Naive thymus-derived CD4-positive, alpha-beta T cell (primary cell): ENCODE measurements at regions not wholly inside any gene's neighbourhood (a gene's known extent, or its start where the extent isn't known, plus 50 kb on each side); places are given as distances from the start of the nearest gene placed in this dataset.

Source experiments
- ATAC-seq: fragments of 150-1000 bp; cut with Tn5 transposase; 2 replicates; pipeline ENCODE4 v1.10.0; 2021; ENCODE audit warnings: mild to moderate bottlenecking, moderate library complexity
- CTCF ChIA-PET: fragments of 350-600 bp; sonication (Branson Sonifier 250); formaldehyde crosslinking; loops from one replicate; lab custom pipeline; 2021; ENCODE audit warnings: antibody characterized with exemption; lab: Charles Lee
- POLR2A ChIA-PET: fragments of 350-600 bp; sonication (Branson Sonifier 250); formaldehyde crosslinking; loops from one replicate; lab custom pipeline; 2021; ENCODE audit warnings: antibody characterized with exemption, inconsistent platforms; lab: Charles Lee
- DNase-seq, 9 donors: peaks; one replicate each; pipeline versions ENCODE4 v3.0.0 to v3.0.0-alpha.2; 2020 to 2022; ENCODE audit warnings: mixed read lengths in 1 of 9
- H3K27ac ChIP-seq: one replicate; pipeline ENCODE4 v1.7.0; 2013; ENCODE audit warnings: mild to moderate bottlenecking, low read depth, low read length, moderate library complexity
- H3K27me3 ChIP-seq, 2 donors: one replicate each; pipeline ENCODE4 v1.7.0; 2013; ENCODE audit warnings: low read length in 2 of 2, mild to moderate bottlenecking in 2 of 2, moderate library complexity in 2 of 2; ENCODE audit not compliant: control insufficient read depth in 2 of 2, insufficient read depth in 2 of 2
- H3K36me3 ChIP-seq, 3 experiments: 1 replicate in 2 of 3; 2 replicates in 1 of 3; pipeline ENCODE4 v1.7.0; 2013; ENCODE audit warnings: low read length in 3 of 3, mild to moderate bottlenecking in 3 of 3, moderate library complexity in 1 of 3; ENCODE audit not compliant: insufficient read depth in 3 of 3, control insufficient read depth in 2 of 3
- H3K4me1 ChIP-seq, 2 donors: one replicate each; pipeline ENCODE4 v1.7.0; 2013; ENCODE audit warnings: low read length in 2 of 2, mild to moderate bottlenecking in 2 of 2, moderate library complexity in 1 of 2; ENCODE audit not compliant: control insufficient read depth in 2 of 2, insufficient read depth in 2 of 2
- H3K4me3 ChIP-seq: 2 replicates; pipeline ENCODE4 v1.7.0; 2013; ENCODE audit warnings: mild to moderate bottlenecking, low read length
- H3K9me3 ChIP-seq, 3 experiments: 1 replicate in 2 of 3; 2 replicates in 1 of 3; pipeline ENCODE4 v1.7.0; 2013; ENCODE audit warnings: low read length in 3 of 3; ENCODE audit not compliant: control insufficient read depth in 2 of 3
- H3K27ac Mint-ChIP-seq, 9 donors: one replicate each; pipeline ENCODE4 v1.8.0; 2020 to 2022; ENCODE audit warnings: mixed read lengths in 9 of 9, mild to moderate bottlenecking in 8 of 9, moderate library complexity in 5 of 9, inconsistent platforms in 2 of 9
- H3K27me3 Mint-ChIP-seq, 5 donors: one replicate each; pipeline ENCODE4 v1.8.0; 2021 to 2022; ENCODE audit warnings: mixed read lengths in 5 of 5, mild to moderate bottlenecking in 1 of 5
- H3K36me3 Mint-ChIP-seq, 5 donors: one replicate each; pipeline ENCODE4 v1.8.0; 2020 to 2022; ENCODE audit warnings: mixed read lengths in 5 of 5, mild to moderate bottlenecking in 3 of 5, inconsistent platforms in 1 of 5
- H3K4me1 Mint-ChIP-seq, 7 donors: one replicate each; pipeline ENCODE4 v1.8.0; 2020 to 2022; ENCODE audit warnings: mixed read lengths in 7 of 7, mild to moderate bottlenecking in 3 of 7, inconsistent platforms in 1 of 7
- H3K4me3 Mint-ChIP-seq, 10 donors: one replicate each; pipeline ENCODE4 v1.8.0; 2020 to 2022; ENCODE audit warnings: mild to moderate bottlenecking in 10 of 10, mixed read lengths in 10 of 10, moderate library complexity in 6 of 10, inconsistent platforms in 2 of 10
- H3K9me3 Mint-ChIP-seq, 11 donors: one replicate each; pipeline ENCODE4 v1.8.0; 2020 to 2022; ENCODE audit warnings: mixed read lengths in 11 of 11, mild to moderate bottlenecking in 4 of 11, inconsistent platforms in 1 of 11, moderate library complexity in 1 of 11
- intact Hi-C, 2 donors: fragments of 100-400 bp; cut with micrococcal nuclease; formaldehyde crosslinking; loops; one replicate each; pipeline ENCODE4 v1.15.1; 2023

DNA sequence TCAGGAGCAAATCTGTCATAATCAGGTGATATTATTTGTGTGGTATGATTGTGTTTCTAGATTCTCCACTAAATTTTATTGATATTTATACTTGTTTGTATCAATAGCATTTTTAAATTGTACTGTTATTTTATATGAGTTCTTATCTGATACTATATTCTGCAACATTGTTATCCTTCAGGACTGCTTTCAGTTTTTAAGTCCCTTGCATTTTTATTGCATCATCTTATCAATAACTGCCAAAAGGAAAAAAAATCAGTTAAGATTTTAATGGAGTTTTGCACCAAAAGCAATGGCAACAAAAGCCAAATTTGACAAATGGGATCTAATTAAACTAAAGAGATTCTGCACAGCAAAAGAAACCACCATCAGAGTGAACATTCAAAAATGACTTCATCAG is 741.3 kb upstream of the CTNND2 start:
- H3K27me3 ChIP-seq: no peaks in the 10 kb centered on the region
- H3K27ac ChIP-seq: no peak overlapping the region
- H3K4me1 ChIP-seq: no peaks in the 10 kb centered on the region
- ChIA-PET CTCF (no interaction called here), POLR2A (no interaction called here)
- Mint-ChIP-seq H3K9me3 (peaks cover 0 to 23% (median 4%) of the 10 kb centered on the region in 11 donors), H3K4me1 (no peaks in the 10 kb centered on the region), H3K36me3 (no peaks in the 10 kb centered on the region), H3K27ac (no peak overlapping the region), H3K27me3 (no peaks in the 10 kb centered on the region), H3K4me3 (no peak overlapping the region)
- ATAC-seq (no peak), DNase-seq (no peak)
- H3K9me3 ChIP-seq: peaks cover 0 to 4% (median 0%) of the 10 kb centered on the region in 3 experiments
- intact Hi-C loops: no loop called here
- no peaks in the 10 kb centered on the region for H3K36me3 ChIP-seq
- no peak overlapping the region for H3K4me3 ChIP-seq

- Mint-ChIP-seq H3K27ac (no peak overlapping the region), H3K9me3 (peaks cover 5 to 38% (median 14%) of the 10 kb centered on the region in 11 donors), H3K4me1 (no peaks in the 10 kb centered on the region), H3K4me3 (no peak overlapping the region), H3K27me3 (no peaks in the 10 kb centered on the region), H3K36me3 (peaks cover 0 to 5% (median 0%) of the 10 kb centered on the region in 5 donors)
- ChIA-PET CTCF (no interaction called here), POLR2A (no interaction called here)
- Histone ChIP-seq H3K27ac (no peak overlapping the region), H3K36me3 (no peaks in the 10 kb centered on the region), H3K9me3 (no peaks in the 10 kb centered on the region), H3K4me1 (no peaks in the 10 kb centered on the region), H3K4me3 (no peak overlapping the region), H3K27me3 (no peaks in the 10 kb centered on the region)
- DNase-seq (no peak), ATAC-seq (no peak)
- intact Hi-C loops: no loop called here
These were observed 732.0 kb upstream of the CTNND2 start for GRCh38 chr5:12636209-12636608.

DNA sequence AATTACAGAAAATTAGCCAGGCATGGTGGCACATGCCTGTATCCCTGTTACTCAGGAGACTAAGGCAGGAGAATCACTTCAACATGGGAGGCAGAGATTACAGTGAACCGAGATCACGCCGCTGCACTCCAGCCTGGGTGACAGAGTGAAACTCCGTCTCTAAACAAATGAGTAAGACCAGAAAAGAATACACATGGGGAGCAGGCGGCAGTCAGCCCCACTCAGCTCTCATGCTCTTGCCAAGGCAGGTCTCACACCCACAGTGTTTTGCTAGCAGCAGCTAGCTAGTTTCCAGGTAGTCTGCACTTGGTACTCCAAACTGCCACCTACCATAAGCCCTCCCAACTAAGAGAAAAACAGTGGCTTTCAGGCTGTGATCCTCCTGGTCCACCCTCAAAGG is 722.3 kb upstream of the CTNND2 start:
- ChIA-PET CTCF (no interaction called here), POLR2A (no interaction called here)
- H3K9me3 ChIP-seq: peaks cover 0 to 3% (median 0%) of the 10 kb centered on the region in 3 experiments
- H3K36me3 ChIP-seq: no peaks in the 10 kb centered on the region
- Mint-ChIP-seq H3K27me3 (no peaks in the 10 kb centered on the region), H3K36me3 (no peaks in the 10 kb centered on the region), H3K9me3 (peaks cover 5 to 25% (median 15%) of the 10 kb centered on the region in 11 donors), H3K27ac (no peak overlapping the region), H3K4me3 (no peak overlapping the region), H3K4me1 (no peaks in the 10 kb centered on the region)
- H3K4me3 ChIP-seq: no peak overlapping the region
- intact Hi-C loops: no loop called here
- H3K27ac ChIP-seq: no peak overlapping the region
- H3K27me3 ChIP-seq: no peaks in the 10 kb centered on the region
- DNase-seq (no peak), ATAC-seq (no peak)
- H3K4me1 ChIP-seq: no peaks in the 10 kb centered on the region

GRCh38 chr5:12625667-12626263 is 721.5 kb upstream of the CTNND2 start:
- H3K9me3 Mint-ChIP-seq: peaks cover 5 to 28% (median 15%) of the 10 kb centered on the region in 11 donors
- intact Hi-C loops: no loop called here

DNA sequence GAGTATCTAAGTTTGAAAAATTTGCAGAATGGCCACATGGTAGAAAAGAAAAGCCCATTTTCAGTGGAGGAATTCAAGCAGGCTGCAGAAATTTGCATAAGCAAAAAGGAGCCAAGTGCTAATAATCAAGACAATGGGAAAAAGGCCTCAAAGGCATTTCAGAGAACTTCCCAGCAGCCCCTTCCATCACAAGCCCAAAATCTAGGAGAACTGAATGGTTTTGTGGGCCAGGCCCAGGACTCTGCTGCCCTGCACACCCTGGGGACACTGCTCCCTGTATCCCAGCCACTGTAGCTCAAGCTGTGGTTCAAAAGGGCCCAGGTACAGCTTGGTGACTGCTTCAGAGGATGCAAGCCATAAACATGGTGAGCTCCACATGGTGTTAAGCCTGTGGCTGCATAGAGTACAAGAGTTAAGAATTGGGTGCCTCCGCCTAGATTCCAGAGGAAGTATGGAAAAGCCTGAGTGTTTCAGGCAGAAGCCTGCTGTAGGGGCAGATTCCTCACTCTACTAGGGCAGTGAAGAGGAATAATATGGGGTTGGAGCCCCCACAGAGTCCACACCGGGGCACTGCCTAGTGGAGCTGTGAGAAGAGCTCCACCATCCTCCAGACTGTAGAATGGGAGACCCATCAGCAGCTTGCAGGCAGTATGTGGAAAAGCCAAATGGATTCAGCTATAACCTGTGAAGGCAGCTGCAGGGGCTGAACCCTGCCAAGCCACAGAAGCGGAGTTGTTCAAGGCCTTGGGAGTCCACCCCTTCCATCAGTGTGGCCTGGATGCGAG is 720.7 kb upstream of the CTNND2 start:
- H3K27ac ChIP-seq: no peak overlapping the region
- Mint-ChIP-seq H3K27me3 (no peaks in the 10 kb centered on the region), H3K4me3 (no peak overlapping the region), H3K27ac (no peak overlapping the region), H3K9me3 (peaks cover 3 to 33% (median 15%) of the 10 kb centered on the region in 11 donors), H3K36me3 (no peaks in the 10 kb centered on the region), H3K4me1 (no peaks in the 10 kb centered on the region)
- ATAC-seq (no peak), DNase-seq (no peak)
- H3K9me3 ChIP-seq: peaks cover 0 to 3% (median 0%) of the 10 kb centered on the region in 3 experiments
- H3K4me3 ChIP-seq: no peak overlapping the region
- H3K27me3 ChIP-seq: no peaks in the 10 kb centered on the region
- H3K4me1 ChIP-seq: no peaks in the 10 kb centered on the region
- intact Hi-C loops: no loop called here
- no peaks in the 10 kb centered on the region for H3K36me3 ChIP-seq
- POLR2A ChIA-PET: no interaction called here
- CTCF ChIA-PET: no interaction called here

More at GRCh38 chr5:12625667-12626263, 721.5 kb upstream of the CTNND2 start:
- H3K27me3 ChIP-seq: no peaks in the 10 kb centered on the region
- Mint-ChIP-seq H3K36me3 (no peaks in the 10 kb centered on the region), H3K4me1 (no peaks in the 10 kb centered on the region), H3K27me3 (no peaks in the 10 kb centered on the region), H3K4me3 (no peak overlapping the region), H3K27ac (no peak overlapping the region)
- H3K36me3 ChIP-seq: no peaks in the 10 kb centered on the region
- H3K4me1 ChIP-seq: no peaks in the 10 kb centered on the region
- no peak overlapping the region for H3K4me3 ChIP-seq
- ChIA-PET POLR2A (no interaction called here), CTCF (no interaction called here)
- ATAC-seq (no peak), DNase-seq (no peak)
- peaks cover 0 to 3% (median 0%) of the 10 kb centered on the region in 3 experiments for H3K9me3 ChIP-seq
- H3K27ac ChIP-seq: no peak overlapping the region

GRCh38 chr5:12623408-12623807 is 719.2 kb upstream of the CTNND2 start:
- no peaks in the 10 kb centered on the region for H3K36me3 ChIP-seq
- peaks cover 0 to 3% (median 0%) of the 10 kb centered on the region in 3 experiments for H3K9me3 ChIP-seq
- ATAC-seq: no peak
- no peak overlapping the region for H3K4me3 Mint-ChIP-seq
- CTCF ChIA-PET: no interaction called here
- no peaks in the 10 kb centered on the region for H3K27me3 ChIP-seq
- no peak overlapping the region for H3K4me3 ChIP-seq
- peaks cover 0 to 41% (median 15%) of the 10 kb centered on the region in 11 donors for H3K9me3 Mint-ChIP-seq
- no peak overlapping the region for H3K27ac ChIP-seq
- intact Hi-C loops: no loop called here
- DNase-seq: no peak
- H3K4me1 ChIP-seq: no peaks in the 10 kb centered on the region
- no peaks in the 10 kb centered on the region for H3K4me1 Mint-ChIP-seq
- H3K36me3 Mint-ChIP-seq: no peaks in the 10 kb centered on the region
- POLR2A ChIA-PET: no interaction called here
- no peaks in the 10 kb centered on the region for H3K27me3 Mint-ChIP-seq
- no peak overlapping the region for H3K27ac Mint-ChIP-seq

DNA sequence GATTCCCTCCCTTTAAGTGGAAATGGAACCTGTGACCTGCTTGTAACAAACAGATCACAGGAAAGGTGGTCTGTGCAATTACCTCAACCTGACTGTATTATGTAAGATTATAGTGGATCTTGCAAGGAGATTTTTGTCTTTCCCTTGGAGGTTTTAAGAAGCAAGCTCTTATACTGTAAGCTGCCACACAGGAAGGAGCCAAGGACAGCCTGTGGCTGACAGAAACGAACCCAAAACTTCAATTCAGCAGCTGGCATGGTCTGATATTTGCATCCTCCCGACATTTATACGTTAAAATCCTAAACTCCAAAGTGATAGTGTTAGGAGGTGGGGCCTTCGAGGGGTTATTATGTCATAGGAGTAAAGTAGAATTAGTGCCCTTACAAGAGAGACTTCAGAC is 711.8 kb upstream of the CTNND2 start:
- H3K4me1 Mint-ChIP-seq: no peaks in the 10 kb centered on the region
- H3K4me3 Mint-ChIP-seq: no peak overlapping the region
- H3K4me3 ChIP-seq: no peak overlapping the region
- POLR2A ChIA-PET: no interaction called here
- ATAC-seq (no peak), DNase-seq (no peak)
- intact Hi-C loops: no loop called here
- CTCF ChIA-PET: no interaction called here
- no peaks in the 10 kb centered on the region for H3K36me3 Mint-ChIP-seq
- no peaks in the 10 kb centered on the region for H3K27me3 ChIP-seq
- H3K9me3 Mint-ChIP-seq: peaks cover 7 to 46% (median 21%) of the 10 kb centered on the region in 11 donors
- H3K4me1 ChIP-seq: no peaks in the 10 kb centered on the region
- no peaks in the 10 kb centered on the region for H3K9me3 ChIP-seq
- no peaks in the 10 kb centered on the region for H3K36me3 ChIP-seq
- no peak overlapping the region for H3K27ac Mint-ChIP-seq
- no peak overlapping the region for H3K27ac ChIP-seq
- H3K27me3 Mint-ChIP-seq: no peaks in the 10 kb centered on the region
